GM12872 (cell line): ENCODE measurements at regions not wholly inside any gene's neighbourhood (a gene's known extent, or its start where the extent isn't known, plus 50 kb on each side); places are given as distances from the start of the nearest gene placed in this dataset.

Source experiments
- CTCF ChIP-seq: IDR thresholded peaks from 3 replicates; pipeline ENCODE4 v1.5.1; 2011; ENCODE audit warnings: low read depth, mild to moderate bottlenecking, low read length, moderate library complexity; ENCODE audit not compliant: insufficient read depth

GRCh38 chr10:36171556-36171952, 529.5 kb upstream of the FZD8 start:
- TF ChIP-seq CTCF = no peak

- TF ChIP-seq CTCF = no peak
These were observed 528.9 kb upstream of the FZD8 start for GRCh38 chr10:36170943-36171501.

- no peak for TF ChIP-seq CTCF
These were observed 528.1 kb upstream of the FZD8 start for GRCh38 chr10:36170142-36170719.

- TF ChIP-seq CTCF = no peak
These were observed 526.7 kb upstream of the FZD8 start for GRCh38 chr10:36168777-36169176.

- TF ChIP-seq CTCF = no peak
These were observed 522.7 kb upstream of the FZD8 start for GRCh38 chr10:36164556-36165504.

- no peak for TF ChIP-seq CTCF
These were observed 521.7 kb upstream of the FZD8 start for GRCh38 chr10:36163827-36164226.

- no peak for TF ChIP-seq CTCF
These were observed 515.4 kb upstream of the FZD8 start for GRCh38 chr10:36157486-36157885.
